Activated CD4-positive, alpha-beta T cell treated with anti-CD3 and anti-CD28 coated beads for 36 hours (primary cell): ENCODE measurements at regions not wholly inside any gene's neighbourhood (a gene's known extent, or its start where the extent isn't known, plus 50 kb on each side); places are given as distances from the start of the nearest gene placed in this dataset.

Source experiments
- ATAC-seq: fragments of 200-7000 bp; cut with Tn5 transposase; one replicate; pipeline ENCODE4 v1.10.0; 2021; ENCODE audit warnings: mild to moderate bottlenecking, moderate library complexity
- CTCF ChIA-PET: fragments of 350-600 bp; sonication (Branson Sonifier 250); formaldehyde crosslinking; loops from one replicate; lab custom pipeline; 2021; ENCODE audit warnings: antibody characterized with exemption; lab: Charles Lee
- POLR2A ChIA-PET: fragments of 350-600 bp; sonication (Branson Sonifier 250); formaldehyde crosslinking; loops from one replicate; lab custom pipeline; 2021; ENCODE audit warnings: antibody characterized with exemption, inconsistent platforms; lab: Charles Lee
- DNase-seq: peaks from one replicate; pipeline ENCODE4 v3.0.0-alpha.2; 2020
- H3K27ac Mint-ChIP-seq: one replicate; pipeline ENCODE4 v1.8.0; 2021; ENCODE audit warnings: mixed read lengths
- H3K27me3 Mint-ChIP-seq: one replicate; pipeline ENCODE4 v1.8.0; 2021; ENCODE audit warnings: mixed read lengths
- H3K36me3 Mint-ChIP-seq: one replicate; pipeline ENCODE4 v1.8.0; 2021; ENCODE audit warnings: low read depth, mixed read lengths
- H3K4me1 Mint-ChIP-seq: one replicate; pipeline ENCODE4 v1.8.0; 2021; ENCODE audit warnings: mixed read lengths
- H3K4me3 Mint-ChIP-seq: one replicate; pipeline ENCODE4 v1.8.0; 2021; ENCODE audit warnings: mild to moderate bottlenecking, moderate library complexity, mixed read lengths
- H3K9me3 Mint-ChIP-seq: one replicate; pipeline ENCODE4 v1.8.0; 2021; ENCODE audit warnings: low read depth, mixed read lengths
- intact Hi-C, 2 experiments: fragments of 100-400 bp; cut with DNase I in 1 of 2; cut with micrococcal nuclease in 1 of 2; formaldehyde crosslinking; loops; one replicate each; pipeline versions ENCODE4 v1.14.2 to v1.15.1; 2022 to 2024; cut with DNase I, micrococcal nuclease

DNA sequence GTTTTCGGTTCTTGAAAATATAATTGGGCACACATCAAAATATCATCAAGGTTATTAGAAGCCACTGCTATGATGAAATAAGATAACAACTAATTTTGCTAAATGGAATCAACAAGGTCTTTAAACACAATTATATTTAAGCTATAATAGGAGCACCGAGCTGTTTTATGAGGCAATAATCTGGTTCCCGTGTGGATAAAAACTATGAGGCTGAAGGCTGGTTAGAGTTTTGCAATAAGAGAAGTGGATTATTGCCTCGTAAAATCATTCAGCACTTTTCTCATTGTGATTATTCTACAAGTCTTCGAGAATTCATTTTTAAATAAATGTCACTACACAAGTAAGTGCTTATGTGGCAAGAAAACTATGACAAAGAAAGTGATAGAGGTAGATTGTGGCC lies 975.7 kb upstream of the ADGRL2 start:
- ATAC-seq (no peak), DNase-seq (no peak)
- ChIA-PET POLR2A (no interaction called here), CTCF (no interaction called here)
- H3K36me3 Mint-ChIP-seq: no peaks in the 10 kb centered on the region
- no peaks in the 10 kb centered on the region for H3K27me3 Mint-ChIP-seq
- no peaks in the 10 kb centered on the region for H3K9me3 Mint-ChIP-seq
- no peaks in the 10 kb centered on the region for H3K4me1 Mint-ChIP-seq
- H3K27ac Mint-ChIP-seq: no peak overlapping the region
- intact Hi-C loops: no loop called here
- no peak overlapping the region for H3K4me3 Mint-ChIP-seq

DNA sequence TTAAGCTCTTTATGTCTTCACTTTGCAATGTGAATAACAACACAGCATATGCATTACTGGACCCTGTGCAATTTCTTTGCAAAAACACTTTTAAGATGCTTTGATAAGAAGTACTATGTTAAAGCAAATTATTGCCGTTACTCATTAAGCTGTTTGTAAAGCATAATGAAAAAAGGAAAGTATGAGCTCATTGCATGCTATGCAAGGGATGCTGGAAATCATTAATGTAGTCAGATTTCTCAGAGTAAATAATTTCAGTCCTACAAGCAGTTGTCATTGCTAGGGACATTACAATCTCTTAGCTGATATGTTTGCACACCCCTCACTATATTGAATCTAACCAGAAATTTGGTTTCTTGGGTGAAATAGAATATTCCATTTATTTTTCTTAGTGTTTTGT lies 982.5 kb upstream of the ADGRL2 start:
- POLR2A ChIA-PET: no interaction called here

DNA sequence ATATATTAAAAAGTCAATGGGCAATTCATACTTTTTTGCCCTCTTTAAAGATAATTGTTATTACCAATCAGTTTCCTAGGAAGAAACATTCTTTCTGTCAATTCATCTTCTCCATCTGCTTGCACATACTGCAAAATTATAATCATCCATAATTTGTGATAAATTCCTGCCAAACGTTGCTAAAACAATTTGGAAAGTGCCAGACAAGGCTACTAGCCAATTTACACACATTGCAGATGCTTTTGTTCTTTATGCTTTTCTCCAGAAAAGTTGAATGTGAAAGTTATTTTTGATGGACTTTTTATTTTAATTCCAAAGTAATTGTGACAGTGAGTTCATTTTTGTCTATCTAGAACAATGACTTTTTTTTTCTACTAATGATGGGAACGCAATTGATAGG lies 992.8 kb upstream of the ADGRL2 start:
- DNase-seq: no peak
- peaks cover 2% of the 10 kb centered on the region for H3K9me3 Mint-ChIP-seq
- no peak overlapping the region for H3K4me3 Mint-ChIP-seq
- no peak for ATAC-seq
- ChIA-PET CTCF (no interaction called here), POLR2A (no interaction called here)
- H3K36me3 Mint-ChIP-seq: no peaks in the 10 kb centered on the region
- H3K4me1 Mint-ChIP-seq: no peaks in the 10 kb centered on the region
- H3K27me3 Mint-ChIP-seq: no peaks in the 10 kb centered on the region
- intact Hi-C loops: no loop called here
- no peak overlapping the region for H3K27ac Mint-ChIP-seq

More for the DNA sequence above, 982.5 kb upstream of the ADGRL2 start:
- H3K36me3 Mint-ChIP-seq: no peaks in the 10 kb centered on the region
- CTCF ChIA-PET: no interaction called here
- ATAC-seq (no peak), DNase-seq (no peak)
- intact Hi-C loops: no loop called here
- H3K9me3 Mint-ChIP-seq: peaks cover 2% of the 10 kb centered on the region
- H3K27me3 Mint-ChIP-seq: no peaks in the 10 kb centered on the region
- H3K4me3 Mint-ChIP-seq: no peak overlapping the region
- H3K27ac Mint-ChIP-seq: no peak overlapping the region
- H3K4me1 Mint-ChIP-seq: no peaks in the 10 kb centered on the region

DNA sequence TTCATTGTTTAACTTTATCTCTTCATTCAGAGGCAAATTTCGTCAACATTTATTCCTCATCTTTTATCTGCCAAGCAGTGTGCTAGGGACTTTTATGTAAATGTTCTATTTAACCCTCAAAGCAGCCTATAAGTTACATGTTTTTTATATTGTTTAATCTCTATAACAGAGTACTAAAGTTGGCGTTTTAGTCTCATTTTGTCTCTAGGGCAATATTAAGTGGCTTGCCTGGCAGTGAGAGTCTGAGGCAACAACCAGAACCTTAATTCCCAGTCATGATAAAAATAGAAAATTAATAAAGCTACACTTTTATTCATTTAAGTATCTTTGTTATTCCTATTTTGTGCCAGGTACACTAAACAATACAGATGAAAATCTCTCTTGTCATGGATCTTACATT lies 994.3 kb upstream of the ADGRL2 start:
- POLR2A ChIA-PET: no interaction called here
- Mint-ChIP-seq H3K27me3 (no peaks in the 10 kb centered on the region), H3K36me3 (no peaks in the 10 kb centered on the region), H3K4me1 (no peaks in the 10 kb centered on the region), H3K9me3 (peaks cover 2% of the 10 kb centered on the region), H3K27ac (no peak overlapping the region), H3K4me3 (no peak overlapping the region)
- DNase-seq: no peak
- CTCF ChIA-PET: no interaction called here
- no peak for ATAC-seq
- intact Hi-C loops: no loop called here

DNA sequence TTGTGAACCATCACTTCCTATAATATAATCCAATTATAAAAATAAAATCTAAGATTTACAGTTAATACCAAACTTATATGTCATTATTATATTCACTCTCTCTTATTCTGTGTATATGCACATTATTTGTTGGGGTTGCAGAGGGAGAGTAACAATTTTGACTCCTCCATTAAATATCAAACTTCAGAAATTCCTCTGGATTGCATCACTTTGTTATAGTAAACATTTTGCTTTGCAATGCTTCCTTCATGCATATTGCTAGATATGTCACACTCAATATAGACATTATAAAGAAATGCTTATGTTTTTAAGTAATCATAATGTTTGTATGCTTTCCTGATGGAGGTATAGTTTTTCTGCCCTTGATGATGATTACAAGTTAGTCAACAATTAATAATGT lies 999.0 kb upstream of the ADGRL2 start:
- ChIA-PET CTCF (no interaction called here), POLR2A (no interaction called here)
- Mint-ChIP-seq H3K4me1 (no peaks in the 10 kb centered on the region), H3K27me3 (no peaks in the 10 kb centered on the region), H3K9me3 (peaks cover 8% of the 10 kb centered on the region), H3K4me3 (no peak overlapping the region), H3K36me3 (no peaks in the 10 kb centered on the region), H3K27ac (no peak overlapping the region)
- no peak for ATAC-seq
- intact Hi-C loops: no loop called here
- no peak for DNase-seq

DNA sequence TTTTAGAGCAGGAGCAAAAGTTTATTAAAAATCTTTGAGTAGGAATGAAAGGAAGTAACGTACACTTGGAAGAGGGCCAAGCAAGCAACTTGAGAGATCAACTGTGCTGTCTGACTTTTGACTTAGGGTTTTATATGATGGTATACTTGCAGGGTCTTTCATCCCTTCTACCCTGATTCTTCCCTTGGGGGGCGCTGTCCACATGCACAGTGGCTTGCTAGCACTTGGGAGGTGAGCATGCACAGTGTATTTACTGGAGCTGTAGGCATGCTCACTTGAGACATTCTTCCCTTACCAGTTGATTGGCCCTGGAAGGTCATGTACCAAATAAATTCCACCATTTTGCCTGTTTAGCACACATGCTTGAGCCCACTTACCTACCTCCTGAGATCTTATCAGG lies 1001.3 kb upstream of the ADGRL2 start:
- Mint-ChIP-seq H3K4me3 (no peak overlapping the region), H3K4me1 (no peaks in the 10 kb centered on the region), H3K27me3 (no peaks in the 10 kb centered on the region), H3K36me3 (no peaks in the 10 kb centered on the region), H3K27ac (no peak overlapping the region), H3K9me3 (peaks cover 6% of the 10 kb centered on the region)
- intact Hi-C loops: no loop called here
- ATAC-seq: no peak
- ChIA-PET POLR2A (no interaction called here), CTCF (no interaction called here)
- no peak for DNase-seq

DNA sequence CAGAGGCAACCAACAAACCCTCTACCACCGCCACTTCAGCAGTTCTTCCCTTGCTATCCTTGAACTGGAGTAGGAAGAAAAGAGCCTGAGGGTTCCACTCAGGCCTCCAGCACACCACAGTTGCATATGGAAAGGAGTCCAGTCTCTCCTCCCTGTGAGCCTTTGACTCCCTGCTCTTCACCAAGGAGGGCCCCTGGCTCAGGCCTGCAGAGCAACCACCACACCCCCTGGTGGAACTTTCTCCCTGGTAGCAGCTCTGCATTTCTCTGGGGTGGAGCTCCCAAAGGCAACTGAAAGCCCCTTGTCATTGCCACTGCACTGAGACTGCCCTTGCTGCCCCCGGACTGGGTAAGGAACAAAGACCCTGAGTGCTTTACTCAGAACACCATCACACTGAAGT lies 1021.5 kb upstream of the ADGRL2 start:
- H3K4me3 Mint-ChIP-seq: no peak overlapping the region
- no peaks in the 10 kb centered on the region for H3K9me3 Mint-ChIP-seq
- intact Hi-C loops: no loop called here
- POLR2A ChIA-PET: no interaction called here
- no peak overlapping the region for H3K27ac Mint-ChIP-seq
- CTCF ChIA-PET: no interaction called here
- no peaks in the 10 kb centered on the region for H3K4me1 Mint-ChIP-seq
- H3K36me3 Mint-ChIP-seq: no peaks in the 10 kb centered on the region
- H3K27me3 Mint-ChIP-seq: no peaks in the 10 kb centered on the region
- ATAC-seq (no peak), DNase-seq (no peak)

DNA sequence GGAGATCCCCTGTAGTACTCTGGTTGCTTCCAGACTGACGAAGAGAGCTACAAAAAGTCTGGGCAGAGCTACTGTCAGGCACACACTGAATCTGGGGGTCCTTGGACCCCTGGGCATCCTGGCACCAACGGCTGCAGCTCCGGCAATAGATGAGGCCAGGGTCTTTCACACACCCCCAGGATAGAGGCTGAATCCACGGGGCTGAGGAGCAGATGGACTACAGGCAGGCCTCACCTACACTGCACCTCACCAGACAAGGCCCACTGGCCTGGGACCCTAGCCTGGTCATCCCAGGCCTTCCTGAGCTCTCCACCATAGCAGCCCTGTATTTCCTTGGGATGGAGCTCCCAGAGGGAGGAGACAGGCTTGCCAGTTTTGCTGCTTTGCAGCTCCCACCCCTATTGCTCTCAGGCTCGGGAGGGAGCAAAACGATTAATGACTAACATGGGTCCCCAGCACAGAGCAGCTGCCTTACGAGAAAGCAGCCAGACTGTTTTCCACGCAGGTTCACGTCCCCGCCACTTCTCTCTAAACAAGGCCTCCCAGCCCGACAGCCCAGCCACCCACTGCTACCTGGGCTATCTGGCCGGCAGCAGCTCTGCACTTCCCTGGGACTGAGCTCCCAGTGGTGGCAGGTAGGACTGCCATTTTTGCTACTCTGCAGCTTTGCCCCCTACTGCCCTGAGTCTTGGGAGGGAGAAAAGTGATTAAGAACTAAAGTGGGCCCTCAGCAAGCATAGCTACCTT lies 1022.5 kb upstream of the ADGRL2 start:
- CTCF ChIA-PET: no interaction called here
- ATAC-seq: no peak
- Mint-ChIP-seq H3K27me3 (no peaks in the 10 kb centered on the region), H3K4me1 (no peaks in the 10 kb centered on the region), H3K36me3 (no peaks in the 10 kb centered on the region), H3K27ac (no peak overlapping the region), H3K9me3 (no peaks in the 10 kb centered on the region), H3K4me3 (no peak overlapping the region)
- POLR2A ChIA-PET: no interaction called here
- intact Hi-C loops: no loop called here
- DNase-seq: no peak

DNA sequence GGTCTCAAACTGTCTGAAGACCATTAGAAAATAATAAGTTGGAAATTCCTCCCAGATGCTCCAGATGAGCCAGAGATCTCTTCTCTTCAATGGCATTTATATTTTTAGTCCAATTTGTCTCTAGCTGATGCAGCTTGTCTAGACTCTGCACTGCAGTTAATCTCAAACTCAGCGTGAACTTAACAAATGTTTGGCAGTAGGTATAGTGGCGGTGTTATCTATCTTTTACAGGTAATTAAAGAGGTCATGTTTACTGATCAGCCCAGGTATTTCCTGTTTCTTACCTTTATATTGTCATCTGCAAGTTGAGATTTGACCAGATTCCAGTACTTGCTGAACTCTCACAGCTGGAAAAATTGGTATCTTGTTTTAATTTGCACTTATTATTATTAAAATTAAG lies 1024.5 kb upstream of the ADGRL2 start:
- Mint-ChIP-seq H3K36me3 (no peaks in the 10 kb centered on the region), H3K27ac (no peak overlapping the region), H3K9me3 (no peaks in the 10 kb centered on the region), H3K27me3 (no peaks in the 10 kb centered on the region), H3K4me3 (no peak overlapping the region), H3K4me1 (no peaks in the 10 kb centered on the region)
- ATAC-seq (no peak), DNase-seq (no peak)
- intact Hi-C loops: no loop called here
- ChIA-PET CTCF (interaction anchor here (0.6 kb wide), 1 partner anchor 715 kb away, joined by 3 read pairs; no protein-coding TSS in a partner anchor), POLR2A (no interaction called here)

DNA sequence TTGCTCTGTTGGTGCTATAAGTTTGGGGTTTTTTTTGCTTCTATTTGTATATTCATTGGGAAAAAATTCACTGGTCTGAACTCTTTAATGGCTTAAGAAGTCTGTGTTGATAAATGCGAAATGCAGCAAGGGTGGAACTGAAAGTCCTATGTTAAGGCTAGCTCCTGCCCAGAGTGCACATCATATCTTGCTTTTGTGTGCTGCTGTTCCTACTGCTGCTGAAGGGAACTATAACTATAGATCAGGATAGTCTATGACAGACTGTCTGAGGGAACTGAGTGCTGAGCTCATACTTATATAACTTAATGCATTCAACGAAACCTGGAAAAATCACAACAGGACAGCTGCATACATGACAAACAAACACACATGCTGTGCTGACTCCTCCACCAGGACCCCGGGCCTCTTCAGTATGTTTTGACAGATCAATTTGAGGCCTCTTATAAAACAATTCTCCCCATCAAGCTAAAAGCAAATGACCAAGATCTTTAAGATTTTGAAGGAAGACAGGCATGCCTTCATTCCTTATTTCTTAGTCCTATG lies 1031.5 kb upstream of the ADGRL2 start:
- Mint-ChIP-seq H3K9me3 (no peaks in the 10 kb centered on the region), H3K27me3 (no peaks in the 10 kb centered on the region), H3K4me3 (no peak overlapping the region), H3K4me1 (no peaks in the 10 kb centered on the region), H3K36me3 (no peaks in the 10 kb centered on the region), H3K27ac (no peak overlapping the region)
- ChIA-PET POLR2A (no interaction called here), CTCF (interaction anchor here (1.3 kb wide), 1 partner anchor 7 kb away, joined by 3 read pairs; no protein-coding TSS in a partner anchor)
- no peak for DNase-seq
- intact Hi-C loops: no loop called here
- no peak for ATAC-seq

DNA sequence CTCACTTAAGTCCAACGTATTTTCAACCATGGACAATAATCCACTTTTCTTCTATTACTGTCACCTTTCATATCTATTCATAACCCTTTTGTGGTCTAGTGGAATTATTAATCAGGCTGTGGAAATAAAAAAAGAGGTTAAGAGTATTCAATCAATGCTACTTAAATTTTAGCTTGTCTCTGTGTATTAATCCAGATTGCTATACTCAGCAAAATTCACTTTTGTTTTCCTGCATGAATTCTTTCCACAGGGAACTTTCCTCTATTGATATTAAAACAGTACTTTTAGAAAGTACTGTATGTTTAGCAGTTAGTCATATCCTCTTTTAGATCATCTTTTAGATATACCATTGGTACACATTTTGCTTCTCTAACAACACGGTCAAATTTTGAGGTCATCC lies 1033.0 kb upstream of the ADGRL2 start:
- ChIA-PET CTCF (no interaction called here), POLR2A (no interaction called here)
- intact Hi-C loops: no loop called here
- Mint-ChIP-seq H3K4me1 (no peaks in the 10 kb centered on the region), H3K27ac (no peak overlapping the region), H3K4me3 (no peak overlapping the region), H3K36me3 (no peaks in the 10 kb centered on the region), H3K9me3 (no peaks in the 10 kb centered on the region), H3K27me3 (no peaks in the 10 kb centered on the region)
- DNase-seq (no peak), ATAC-seq (no peak)

DNA sequence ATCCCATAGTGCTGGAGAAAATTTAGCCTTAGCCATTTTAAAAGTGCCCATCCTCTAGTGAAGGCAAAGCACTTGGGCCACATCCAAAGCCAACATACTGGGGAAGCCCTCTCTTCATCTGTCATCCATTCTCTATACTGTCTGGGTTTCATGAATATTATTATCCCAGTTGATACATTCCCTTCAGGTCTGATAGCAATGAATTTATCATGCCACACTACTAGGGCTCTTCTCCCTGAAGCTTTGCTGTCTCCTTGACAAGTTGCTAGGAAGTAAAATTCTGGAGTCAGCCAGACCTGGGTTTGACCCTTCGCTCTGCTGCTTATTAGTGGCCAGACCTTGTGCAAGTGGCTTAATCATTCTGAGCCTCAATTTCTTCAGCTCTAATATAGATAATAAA lies 1041.4 kb upstream of the ADGRL2 start:
- ChIA-PET POLR2A (no interaction called here), CTCF (no interaction called here)
- Mint-ChIP-seq H3K27ac (no peak overlapping the region), H3K9me3 (peaks cover 11% of the 10 kb centered on the region), H3K4me1 (no peaks in the 10 kb centered on the region), H3K36me3 (no peaks in the 10 kb centered on the region), H3K27me3 (no peaks in the 10 kb centered on the region), H3K4me3 (no peak overlapping the region)
- DNase-seq (no peak), ATAC-seq (no peak)
- intact Hi-C loops: no loop called here
